GM18505 (cell line): ENCODE measurements at regions not wholly inside any gene's neighbourhood (a gene's known extent, or its start where the extent isn't known, plus 50 kb on each side); places are given as distances from the start of the nearest gene placed in this dataset.

Source experiments
- ATAC-seq: cut with Tn5 transposase; IDR thresholded peaks from one replicate; pipeline ENCODE4 v1.9.1; 2021; ENCODE audit not compliant: unreplicated experiment
- POLR2A ChIP-seq: IDR thresholded peaks from 4 replicates; pipeline ENCODE4 v1.6.1; 2011; ENCODE audit warnings: borderline replicate concordance; ENCODE audit not compliant: insufficient read depth, insufficient read length; ENCODE audit errors: extremely low read depth

DNA sequence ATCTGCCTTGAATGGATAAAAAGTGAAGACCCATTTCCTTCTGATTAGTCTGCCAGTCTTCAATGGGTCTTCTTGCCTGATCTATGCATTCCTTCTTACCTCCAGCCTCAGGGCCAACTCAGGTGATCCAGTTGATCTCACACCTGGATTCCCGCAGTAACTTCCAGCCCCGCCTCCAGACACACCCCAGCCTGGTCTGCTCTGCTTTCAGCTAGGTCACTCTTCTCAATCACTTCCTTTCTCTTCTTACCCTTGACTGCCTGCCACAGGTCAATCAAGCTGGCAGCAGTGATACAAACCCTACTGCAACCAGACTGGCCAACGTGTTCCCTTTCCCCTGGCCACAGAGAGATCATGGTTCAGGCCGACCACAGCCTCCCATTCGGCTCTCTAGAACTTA lies 263.6 kb downstream of the ZNF516 start:
- no peak for TF ChIP-seq POLR2A
- ATAC-seq: no peak

- ATAC-seq: no peak
- no peak for TF ChIP-seq POLR2A
Observed at GRCh38 chr18:76230791-76231190, 264.3 kb downstream of the ZNF516 start.

DNA sequence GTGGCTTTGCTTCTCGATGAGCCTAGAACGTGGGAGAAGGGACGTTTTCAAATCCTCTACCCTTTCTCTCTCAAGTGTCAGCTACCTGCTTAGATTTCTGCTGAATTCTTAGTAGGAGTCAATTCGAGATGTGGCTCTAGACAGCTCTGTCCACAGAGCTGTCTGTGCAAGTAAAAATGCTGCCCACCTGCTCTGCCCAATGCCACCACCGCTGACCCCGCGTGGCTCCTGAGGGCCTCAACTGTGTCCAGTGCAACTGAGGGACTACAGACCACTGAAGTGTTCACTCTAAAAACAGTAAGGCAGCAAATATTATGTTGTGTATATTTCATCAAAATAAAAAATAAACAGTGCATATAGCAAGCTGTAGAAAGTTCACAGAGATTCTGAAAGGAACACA lies 266.3 kb downstream of the ZNF516 start:
- no peak for ATAC-seq

DNA sequence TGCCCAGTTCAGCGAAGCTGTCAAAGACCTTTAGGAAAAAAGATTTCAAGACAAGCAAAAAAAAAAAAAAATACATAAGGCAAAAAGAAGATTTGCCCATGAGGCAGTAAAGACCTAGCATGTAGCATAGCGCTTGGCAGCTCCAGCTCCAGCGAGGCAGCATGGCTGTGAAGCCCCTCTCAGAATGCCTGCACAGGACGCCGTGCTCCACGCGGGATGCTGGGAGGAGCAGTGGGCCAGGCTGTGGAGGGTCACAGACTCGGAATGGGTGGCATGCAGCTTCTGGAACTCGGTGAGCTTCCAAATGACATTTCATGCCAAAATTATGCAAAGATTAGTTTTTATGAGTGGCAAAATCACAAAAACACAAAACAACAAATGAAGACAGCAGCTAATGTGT lies 267.3 kb downstream of the ZNF516 start:
- TF ChIP-seq POLR2A: no peak
- no peak for ATAC-seq

More for the DNA sequence above, 266.3 kb downstream of the ZNF516 start:
- no peak for TF ChIP-seq POLR2A

DNA sequence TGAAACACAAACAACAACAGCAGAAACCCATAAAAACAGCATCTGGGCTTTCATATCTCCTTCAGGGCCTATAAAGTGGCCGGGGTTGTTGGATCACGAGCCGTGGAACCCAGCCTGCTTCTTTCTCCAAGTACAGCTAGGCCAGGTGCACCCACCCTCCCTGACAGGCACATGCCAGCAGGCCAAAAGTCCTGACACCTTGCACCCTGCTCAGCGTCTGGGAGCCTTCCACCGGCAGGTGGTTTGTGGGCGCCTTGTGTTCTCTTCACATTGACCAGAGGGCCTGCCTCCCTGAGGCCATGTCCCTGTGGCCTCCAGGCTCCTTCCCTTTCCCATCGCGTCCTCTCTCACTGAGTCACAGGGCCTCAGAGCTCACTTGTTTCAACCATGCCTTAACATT lies 271.6 kb downstream of the ZNF516 start:
- ATAC-seq: no peak
- no peak for TF ChIP-seq POLR2A

DNA sequence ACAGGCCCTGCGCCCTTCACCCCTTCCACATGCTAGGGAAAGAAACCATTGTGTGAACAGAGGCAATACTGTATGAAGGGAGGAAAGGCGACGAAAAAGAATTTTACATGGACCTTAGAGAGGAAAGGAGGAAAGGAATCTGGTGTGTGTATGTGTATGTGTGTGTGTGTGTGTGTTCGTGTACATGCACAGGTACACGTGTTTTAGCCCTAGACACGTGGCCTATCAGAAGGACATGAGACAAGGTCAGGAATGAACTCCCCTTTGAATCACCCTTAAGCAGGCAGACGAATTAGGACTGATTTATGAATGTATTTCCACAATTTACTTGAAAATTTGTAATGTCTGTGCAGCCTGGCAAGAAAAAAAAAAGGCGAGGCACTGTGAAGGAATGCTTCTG lies 276.0 kb downstream of the ZNF516 start:
- TF ChIP-seq POLR2A: no peak
- ATAC-seq: no peak

DNA sequence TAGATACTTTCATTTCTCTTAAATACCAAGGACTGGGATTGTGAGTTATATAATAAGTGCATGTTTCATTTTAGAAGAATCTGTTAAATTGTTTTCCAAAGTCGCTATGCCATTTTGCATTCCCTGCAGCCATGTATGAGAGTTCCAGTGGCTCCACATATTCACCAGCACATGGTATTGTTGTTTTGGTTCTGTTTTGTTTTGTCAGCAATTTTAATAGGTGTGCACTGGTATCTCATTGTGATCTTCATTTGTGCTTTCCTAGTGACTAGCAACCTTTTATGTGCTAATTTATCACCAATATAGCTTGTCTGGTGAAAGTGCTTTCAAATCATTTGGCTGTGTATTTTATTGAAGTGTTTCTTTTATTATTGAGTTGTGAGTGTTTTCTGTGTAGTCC lies 278.9 kb downstream of the ZNF516 start:
- ATAC-seq: no peak

DNA sequence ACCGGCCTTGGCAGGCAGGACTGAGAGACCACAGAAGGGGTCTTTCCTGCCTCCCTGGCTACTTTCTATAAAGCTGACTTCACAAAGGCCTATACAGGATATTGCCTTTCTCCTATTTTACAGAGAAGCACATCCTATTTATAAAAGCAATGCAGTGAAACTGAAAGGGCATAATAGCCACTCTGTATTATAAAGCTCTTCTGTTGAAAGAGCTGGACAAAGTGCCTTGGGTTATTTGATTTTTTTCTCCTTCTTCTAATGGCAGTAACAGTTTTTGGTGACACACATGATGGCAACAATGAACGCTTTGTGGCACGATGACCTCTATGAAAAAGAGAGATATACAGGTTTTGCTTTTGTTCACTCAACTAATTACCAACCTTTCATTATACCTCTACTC lies 281.1 kb downstream of the ZNF516 start:
- no peak for ATAC-seq
- no peak for TF ChIP-seq POLR2A

More for the DNA sequence above, 278.9 kb downstream of the ZNF516 start:
- no peak for TF ChIP-seq POLR2A

DNA sequence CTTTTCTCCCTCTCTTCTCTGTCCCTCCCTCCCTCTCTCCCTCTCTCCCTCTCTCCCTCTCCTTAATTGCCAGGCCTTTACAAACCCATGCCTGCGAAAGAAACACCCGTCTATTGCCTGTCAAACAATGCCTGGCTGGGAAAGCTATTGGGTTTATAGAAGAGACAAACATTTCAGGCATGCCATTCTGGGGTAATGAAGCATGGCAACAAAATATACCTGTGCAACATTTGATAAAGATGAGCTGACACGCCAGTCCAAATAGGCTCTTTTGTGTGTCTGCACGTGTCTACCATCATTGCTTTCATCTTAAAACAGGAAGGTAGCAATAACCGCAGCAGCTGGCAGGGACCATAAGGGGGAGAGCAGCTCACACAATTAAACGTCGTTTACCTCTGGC lies 282.1 kb downstream of the ZNF516 start:
- ATAC-seq: no peak
- TF ChIP-seq POLR2A: no peak

DNA sequence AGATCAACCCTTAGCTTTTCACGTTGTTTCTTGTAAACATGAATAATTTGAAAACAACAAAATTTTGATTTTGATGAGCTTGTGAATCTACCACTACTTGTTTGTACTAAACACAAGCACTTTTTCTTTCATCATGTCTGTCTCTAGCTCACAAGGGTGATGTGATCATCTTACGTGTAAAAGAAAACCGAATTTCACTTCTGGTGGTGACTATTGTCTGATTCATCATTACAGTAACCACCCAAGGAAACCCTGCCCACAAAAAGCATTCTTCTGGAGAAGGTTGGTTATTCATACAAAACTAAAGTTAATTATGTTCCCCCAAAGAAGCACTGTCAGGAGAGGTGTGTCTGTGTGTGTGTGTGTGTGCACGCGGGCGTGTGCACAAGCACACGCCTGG lies 285.4 kb downstream of the ZNF516 start:
- no peak for TF ChIP-seq POLR2A
- ATAC-seq: no peak

DNA sequence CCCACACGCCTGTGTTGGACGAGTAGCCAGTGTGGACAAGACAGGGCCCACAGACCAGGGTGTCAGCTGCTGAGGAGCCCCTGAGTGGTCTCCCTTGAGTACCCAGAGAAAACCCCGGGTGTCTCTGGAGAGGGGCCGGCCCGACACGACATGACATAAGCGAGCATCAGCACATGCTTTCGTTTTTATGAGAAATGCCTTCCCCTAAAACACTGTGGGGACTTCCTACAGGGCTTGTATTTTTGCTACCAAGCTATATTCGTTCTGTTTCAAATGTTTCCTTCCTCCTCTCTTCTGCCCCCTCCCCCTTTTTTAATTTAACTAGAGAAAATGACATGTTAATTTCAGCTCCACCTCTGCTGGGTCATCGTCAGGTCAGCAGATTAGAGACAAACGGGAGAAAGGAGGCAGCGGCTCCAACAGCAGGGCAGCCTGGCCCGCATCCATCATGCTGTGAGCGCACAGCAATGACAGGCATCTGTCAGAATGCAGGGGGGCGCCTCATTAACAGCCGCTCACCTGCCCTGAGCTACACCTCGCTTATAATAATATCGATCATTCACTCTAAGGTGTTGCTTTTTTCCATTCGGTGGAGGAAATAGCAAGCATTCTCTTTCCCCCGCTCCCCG lies 286.2 kb downstream of the ZNF516 start:
- no peak for TF ChIP-seq POLR2A
- no peak for ATAC-seq

DNA sequence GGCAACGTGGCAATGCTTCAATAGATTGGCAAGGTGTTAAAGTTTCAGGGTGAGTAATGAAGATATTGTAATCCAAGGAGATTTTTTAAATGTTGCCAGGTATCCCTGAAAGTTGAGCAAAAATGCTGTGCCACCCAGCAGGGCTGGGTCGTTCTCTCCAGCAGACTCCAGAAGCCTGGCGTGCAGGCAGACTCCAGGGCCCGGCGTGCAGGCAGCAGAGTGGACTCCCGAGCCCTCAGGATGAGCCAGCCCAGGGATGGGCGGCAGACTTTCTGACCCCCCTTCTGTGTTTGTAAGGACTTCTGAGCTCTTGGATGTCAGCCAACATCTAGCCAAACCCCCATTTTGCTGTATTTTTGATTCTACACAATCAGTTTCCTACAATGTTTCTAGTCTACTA lies 289.1 kb downstream of the ZNF516 start:
- TF ChIP-seq POLR2A: no peak
- ATAC-seq: no peak

DNA sequence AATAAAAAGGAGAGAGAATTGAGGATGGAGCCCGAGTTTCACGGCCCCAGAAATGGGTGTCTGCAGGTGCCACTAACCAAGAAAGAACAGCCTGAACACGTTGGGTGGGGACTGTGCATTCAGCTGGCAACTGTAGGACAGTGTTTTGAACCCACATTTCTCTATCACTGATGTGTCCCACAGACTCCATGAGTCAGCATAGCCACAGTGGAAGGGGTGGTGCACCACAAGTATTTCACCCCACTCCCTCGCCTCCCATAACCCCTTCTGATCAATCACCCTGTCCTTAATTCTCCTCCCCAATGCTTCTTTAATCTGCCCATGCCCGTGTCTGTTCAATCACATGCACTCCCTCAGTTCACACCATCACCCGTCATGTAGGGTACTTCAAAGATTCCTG lies 291.5 kb downstream of the ZNF516 start:
- no peak for ATAC-seq
- no peak for TF ChIP-seq POLR2A

DNA sequence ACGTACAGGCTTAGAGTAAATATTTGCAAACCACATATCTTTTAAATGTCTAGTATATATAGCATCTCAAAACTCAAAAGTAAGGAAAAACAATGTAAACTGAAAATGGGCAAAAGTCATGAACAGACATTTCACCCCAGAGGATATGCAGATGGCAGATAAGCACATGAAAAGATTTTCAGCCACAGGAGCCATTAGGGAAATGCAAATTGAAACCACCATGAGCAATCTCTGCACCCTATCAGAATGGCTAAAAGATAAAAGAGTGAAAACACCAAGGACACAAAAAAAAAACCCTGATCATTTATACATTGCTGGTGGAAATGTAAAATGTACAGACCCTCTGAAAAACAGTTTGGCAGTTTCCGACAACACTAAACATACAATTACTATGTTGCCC lies 292.7 kb downstream of the ZNF516 start:
- no peak for ATAC-seq
- no peak for TF ChIP-seq POLR2A

GRCh38 chr18:76195601-76196000 lies 299.4 kb downstream of the ZNF516 start:
- ATAC-seq: no peak

More at GRCh38 chr18:76195601-76196000, 299.4 kb downstream of the ZNF516 start:
- no peak for TF ChIP-seq POLR2A
